Activated T-cell treated with anti-CD3 and anti-CD28 coated beads for 48 hours (primary cell): ENCODE measurements at regions not wholly inside any gene's neighbourhood (a gene's known extent, or its start where the extent isn't known, plus 50 kb on each side); places are given as distances from the start of the nearest gene placed in this dataset.
"Not testable (repeated sequence)": the region's sequence is repeated elsewhere in the genome, so short reads cannot be mapped to it uniquely, and the experiment has no call there.

Experiments used
- DNase-seq: peaks from one replicate; pipeline ENCODE4 v3.0.0-alpha.2; 2020; ENCODE audit warnings: low read depth

DNA sequence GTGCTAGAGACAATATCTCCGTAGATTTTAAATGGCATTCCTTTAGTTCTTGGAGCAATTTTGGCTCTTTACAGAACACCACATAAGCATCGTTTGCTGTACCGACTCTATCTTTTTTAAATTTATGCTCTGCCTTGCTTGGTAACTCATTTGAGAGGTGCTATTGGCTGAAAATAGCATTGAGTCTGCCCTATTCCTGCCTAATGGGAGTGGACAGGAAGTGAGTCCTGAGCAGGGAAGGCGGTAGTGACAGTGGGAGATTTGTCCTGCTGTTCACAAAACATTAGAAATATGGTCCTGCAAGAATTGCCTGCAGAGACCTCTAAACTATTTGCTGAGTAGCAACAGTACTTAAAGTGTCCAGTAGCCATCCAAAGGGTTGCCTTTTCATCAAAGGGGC lies 115.2 kb upstream of the IFNE start:
- no peak for DNase-seq

DNA sequence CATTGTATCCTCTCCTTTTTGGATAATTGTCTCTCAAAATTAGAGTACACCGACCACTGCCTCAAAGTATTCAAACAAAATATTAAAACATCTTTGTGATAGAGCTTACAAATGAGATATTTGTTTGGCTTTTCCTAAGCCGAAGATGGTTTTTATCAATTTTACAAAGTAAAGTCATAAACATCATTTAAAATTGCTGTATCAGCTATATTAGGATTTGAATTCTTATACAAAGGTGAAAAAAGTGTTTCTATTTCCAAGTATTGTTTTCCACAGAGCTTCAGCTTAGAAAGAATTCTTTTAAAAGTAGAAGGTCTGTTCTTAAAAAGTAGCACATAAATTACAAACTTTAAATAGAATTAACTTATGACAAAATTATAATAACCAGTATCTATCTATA lies 116.6 kb upstream of the IFNE start:
- DNase-seq, result no peak

DNA sequence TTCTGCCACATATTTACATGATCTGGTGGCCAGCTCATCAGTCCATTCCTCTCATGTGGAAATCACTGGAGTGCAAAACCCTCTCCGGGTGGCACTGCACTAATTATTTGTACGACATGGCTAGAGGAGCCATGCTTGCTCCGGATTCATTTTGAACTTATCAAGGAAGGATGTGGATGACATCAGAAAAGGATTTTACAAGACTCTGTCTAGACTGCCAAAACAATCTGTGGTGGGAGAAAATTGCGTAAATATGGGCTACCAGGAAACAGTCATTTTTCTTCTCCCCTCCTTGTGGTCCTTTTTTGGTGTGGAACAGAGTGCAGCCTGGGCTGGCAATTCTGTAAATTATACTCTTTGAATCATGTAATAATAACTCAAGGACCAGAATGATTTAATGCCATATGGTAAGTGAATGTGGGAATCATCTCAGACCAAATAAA lies 123.4 kb upstream of the IFNE start:
- DNase-seq, result no peak

DNA sequence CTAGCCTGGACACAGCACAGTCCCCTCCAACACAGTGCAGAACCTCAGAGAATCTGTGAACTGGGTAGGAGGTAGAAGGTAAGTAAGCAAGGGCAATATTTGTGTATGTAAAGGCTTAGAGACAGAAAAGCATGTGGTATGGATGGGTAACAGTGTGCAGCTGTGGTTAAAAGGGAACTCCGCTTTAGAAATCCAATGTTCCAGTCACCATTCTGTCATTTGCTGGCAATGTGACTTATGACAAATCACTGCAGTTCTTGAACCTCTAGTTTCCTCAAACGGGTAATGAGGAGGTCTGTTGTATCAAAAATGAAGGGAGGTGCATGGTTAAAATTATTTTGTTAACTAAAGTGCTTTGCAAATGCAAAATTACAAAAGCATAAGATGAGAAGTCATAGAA lies 125.5 kb upstream of the IFNE start:
- no peak for DNase-seq

DNA sequence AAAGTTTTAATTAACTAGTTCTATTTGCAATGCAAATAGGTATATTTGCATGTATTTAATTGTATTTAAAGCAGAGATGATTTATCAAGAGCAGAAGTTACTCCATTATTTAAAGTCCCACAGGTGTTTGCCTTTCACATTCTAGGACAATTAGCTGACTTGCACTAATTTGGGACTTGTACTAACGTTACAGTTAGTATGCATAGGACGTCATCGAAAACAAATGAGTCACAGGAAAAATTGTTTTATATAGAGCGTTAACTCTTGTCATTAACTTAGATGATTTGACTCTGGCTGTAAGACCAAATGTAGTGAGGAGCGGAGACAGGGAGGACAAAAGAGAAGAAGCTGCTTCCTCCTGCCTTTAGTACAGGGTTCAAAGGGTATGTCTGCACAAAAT lies 126.1 kb upstream of the IFNE start:
- DNase-seq, result no peak

DNA sequence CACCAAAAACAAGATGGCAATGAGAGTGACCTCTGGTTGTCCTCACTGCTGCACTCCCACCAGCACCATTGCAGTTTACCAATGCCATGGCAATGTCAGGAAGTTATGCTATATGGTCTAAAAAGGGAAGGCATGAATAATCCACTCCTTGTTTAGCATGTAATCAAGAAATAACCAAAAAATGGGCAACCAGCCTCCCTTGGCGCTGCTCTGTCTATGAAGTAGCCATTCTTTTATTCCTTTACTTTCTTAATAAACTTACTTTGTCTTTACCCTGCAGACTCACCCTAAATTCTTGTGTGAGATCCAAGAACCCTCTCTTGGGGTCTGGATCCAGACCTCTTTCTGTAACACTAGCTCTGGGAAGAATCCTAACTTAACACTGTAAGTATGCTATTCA lies 127.4 kb upstream of the IFNE start:
- no peak for DNase-seq

DNA sequence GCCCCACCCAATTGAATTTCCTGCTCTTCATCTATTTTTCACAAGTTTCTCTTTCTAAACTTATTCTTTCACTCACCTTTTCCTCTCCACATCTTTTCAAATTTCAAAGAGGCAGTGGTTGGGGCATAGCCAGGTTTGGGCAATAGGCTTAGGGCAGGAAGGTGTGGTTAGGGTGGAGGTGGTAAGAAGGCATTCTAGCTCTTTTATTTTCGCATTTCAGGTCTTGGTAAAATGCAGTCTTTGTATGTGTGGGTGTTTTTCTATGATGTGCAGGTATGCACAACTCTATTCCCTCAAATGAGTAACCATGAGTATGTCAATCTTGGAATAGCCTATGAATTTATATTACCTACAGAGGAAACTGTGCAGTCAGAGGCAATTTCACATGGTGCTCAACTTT lies 129.8 kb upstream of the IFNE start:
- no peak for DNase-seq

DNA sequence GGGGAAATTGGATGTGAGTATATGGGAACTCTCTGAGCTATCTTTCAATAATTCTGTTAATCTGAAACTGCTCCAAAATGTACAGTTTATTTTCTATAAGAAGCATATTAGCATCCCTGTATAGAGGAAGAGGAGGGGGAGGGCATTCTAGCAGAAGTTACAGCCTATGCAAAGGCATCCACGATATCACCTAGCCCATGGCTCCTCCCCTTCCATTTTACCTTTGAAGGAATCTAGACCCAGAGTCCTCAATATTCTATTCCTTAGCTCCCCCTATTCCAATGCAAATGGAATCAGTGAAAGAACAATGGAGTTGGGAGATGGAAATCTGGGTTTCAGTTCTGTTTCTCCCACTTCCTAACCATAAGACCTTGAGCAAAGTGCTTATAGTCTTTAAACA lies 132.9 kb upstream of the IFNE start:
- DNase-seq, result no peak

DNA sequence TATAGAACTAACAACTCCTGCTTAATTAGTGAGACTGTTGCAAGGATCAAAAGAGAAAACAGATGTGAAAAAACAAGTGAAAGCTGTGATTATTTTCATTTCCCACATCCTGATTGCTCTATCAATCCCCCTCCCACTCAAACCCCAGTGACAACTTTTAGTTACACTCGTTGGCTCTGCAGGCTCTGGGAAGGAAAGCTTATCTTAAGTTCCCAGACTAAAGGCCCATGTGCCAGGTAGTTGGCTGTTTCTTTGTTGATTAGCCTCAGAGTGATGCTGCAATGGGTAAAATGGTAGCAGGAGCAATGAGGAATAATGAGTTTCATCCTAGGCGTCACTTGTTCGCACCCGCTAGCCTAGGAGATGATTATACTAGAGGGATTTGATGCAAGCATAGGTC lies 133.3 kb upstream of the IFNE start:
- no peak for DNase-seq

DNA sequence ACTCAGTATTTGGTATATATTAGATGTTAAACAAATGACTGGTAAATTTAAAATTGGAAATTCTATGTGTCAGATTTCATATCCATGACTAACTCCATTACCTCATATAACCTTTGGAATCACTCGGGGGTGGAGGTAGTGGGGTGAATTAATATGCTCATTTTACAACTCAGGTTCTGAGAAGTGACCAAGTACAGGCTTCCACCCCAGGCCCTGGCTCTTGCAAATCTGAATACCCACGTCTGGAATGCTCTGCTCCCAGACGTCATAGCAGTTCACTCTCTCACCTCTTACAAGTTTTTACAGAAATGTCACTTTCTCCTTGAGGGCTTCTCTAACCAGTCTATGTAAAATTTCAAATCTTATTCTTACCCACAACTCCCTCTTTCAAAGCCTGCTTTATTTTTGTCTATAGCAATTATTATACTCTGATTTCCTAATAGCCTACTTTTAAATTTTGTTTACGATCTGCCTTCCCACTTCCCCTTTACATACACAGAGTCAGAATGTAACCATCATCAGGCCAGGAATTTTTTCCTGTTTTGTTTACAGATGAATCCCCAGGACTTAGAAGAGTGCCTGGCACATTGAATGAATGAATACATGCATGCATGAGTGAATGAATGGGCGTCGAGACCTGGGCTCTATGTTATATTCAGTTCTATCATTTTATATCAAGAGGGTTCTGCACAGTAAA lies 134.1 kb upstream of the IFNE start:
- no peak for DNase-seq

DNA sequence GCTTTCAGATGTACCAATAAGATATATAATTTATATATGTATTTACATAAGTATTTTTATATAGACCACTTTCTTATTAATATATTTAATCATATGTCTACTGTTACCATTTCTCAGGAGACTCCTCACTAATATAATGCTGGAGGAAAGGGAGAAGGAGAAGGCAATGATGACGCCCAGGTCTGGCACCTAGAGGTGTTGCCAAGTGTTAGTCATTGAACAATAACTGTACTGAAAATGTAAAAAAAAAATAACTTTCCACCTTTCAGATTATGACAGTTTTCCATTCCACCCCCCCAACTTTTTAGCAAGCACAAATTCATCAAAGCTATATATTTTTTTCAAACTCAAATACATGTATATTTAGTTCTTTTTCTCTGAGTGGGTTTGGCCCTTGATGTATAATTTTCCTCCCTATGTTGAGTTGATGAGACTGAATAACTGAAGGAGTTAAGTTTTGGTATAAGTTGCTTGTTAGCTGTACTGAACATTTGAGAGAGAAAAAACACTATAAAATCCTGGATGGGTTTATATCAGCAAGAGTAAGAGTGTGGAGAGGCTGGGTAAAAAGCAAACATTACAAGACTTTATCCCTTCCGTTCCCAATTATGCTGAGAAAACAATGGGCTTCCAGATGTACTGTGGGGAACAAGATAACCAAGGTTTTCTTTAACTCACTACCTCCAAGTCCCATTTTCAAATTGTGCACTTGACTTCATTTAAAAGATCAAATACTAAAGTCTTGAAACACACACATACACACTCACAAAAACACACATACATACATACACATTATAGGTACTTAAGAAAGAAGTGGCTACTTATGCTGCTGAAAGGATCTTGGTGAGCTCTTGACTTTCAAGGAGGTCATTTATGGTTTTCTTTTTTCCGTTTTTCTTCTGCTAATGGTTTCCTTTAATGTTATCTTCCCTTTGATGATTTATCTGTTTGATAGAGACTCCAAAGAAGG lies 142.8 kb upstream of the IFNE start:
- no peak for DNase-seq

DNA sequence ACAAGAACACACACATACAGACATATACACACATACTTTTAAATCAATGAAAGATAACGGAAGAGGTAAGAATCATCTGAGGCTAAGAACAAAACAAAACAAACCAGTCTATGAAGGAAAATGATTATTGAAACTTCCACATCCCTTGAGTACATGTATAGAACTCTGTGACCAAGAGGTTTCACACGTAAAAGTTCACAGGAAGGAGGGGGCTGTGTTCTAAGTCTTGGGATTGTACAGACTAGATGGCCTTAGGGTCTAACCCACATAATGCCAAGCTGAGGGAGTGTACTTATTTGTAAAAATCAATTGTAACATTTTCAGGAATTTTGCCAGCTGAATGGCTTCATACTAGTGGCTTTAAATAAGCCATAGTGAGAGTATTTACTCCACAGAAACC lies 144.4 kb upstream of the IFNE start:
- no peak for DNase-seq

DNA sequence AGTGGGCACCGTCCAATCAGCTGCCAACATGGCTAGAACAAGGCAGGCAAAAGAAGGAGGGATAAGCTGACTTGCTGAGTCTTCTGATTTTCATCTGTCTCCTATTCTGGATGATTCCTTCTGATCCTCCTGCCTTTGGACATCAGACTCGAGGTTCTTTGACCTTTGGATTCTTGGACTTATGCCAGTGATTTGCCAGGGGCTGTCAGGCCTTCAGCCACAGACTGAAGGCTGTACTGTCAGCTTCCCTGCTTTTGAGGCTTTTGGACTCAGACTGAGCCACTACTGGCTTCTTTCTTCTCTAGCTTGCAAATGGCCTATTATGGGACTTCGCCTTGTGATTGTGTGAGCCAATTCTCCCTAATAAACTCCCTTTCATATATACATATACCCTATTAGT lies 146.8 kb upstream of the IFNE start:
- DNase-seq, result not testable (repeated sequence)

DNA sequence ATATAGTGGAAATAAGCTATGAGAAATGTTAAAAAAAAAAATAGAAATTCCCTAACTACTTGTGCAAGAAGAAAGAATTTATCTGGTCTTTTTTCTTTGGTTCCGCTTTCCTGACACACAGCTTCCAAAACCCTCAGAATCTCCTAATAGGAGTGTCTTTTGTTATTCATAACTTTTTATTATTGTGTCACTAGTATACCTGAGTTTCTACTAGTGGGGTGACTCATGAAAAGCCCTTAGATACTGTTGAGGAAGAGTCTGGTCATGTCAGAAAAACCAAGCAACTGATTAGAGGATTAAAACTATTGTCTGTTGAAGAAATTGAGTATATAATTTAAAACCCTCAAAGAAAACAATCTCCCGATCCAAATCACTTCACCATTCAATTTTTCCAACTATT lies 152.8 kb upstream of the IFNE start:
- no peak for DNase-seq

DNA sequence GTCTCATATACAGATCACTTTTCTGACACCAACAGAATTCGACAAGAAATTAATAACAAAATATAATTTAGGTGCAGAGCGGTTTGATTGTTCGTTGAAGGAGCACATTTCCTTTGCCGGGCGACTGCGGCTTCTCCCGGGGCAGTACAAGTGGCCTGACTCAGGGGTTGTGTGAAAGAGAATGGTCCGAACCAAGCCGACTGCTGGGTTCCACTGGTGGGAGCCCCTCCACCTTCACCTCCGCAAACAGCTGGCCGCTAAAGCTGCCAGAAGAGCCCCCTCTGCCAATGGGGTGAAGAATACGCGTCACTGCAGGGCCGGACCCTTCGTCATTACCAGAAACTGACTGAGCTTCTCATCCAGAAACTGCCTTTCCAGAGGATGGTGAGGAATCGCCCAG lies 156.0 kb upstream of the IFNE start:
- no peak for DNase-seq

DNA sequence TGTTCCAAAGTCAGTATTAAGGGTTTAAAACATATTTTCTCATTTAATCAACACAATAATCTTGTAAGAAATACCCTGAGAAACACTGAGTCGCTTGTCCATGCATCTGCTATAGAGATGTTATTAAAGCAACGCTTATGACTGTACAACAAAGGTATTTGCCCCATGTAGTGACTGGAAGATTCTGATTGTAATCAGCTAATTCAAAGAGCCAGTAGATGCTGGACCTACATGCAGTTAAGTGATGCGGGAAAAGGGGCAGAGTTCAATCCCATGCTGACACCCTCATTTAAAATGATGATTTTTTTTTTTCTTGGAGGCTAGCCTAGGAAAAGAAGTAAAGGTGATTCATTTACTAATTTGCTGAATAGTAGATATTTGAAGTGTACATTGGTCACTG lies 149.3 kb upstream of the MTAP start:
- no peak for DNase-seq

DNA sequence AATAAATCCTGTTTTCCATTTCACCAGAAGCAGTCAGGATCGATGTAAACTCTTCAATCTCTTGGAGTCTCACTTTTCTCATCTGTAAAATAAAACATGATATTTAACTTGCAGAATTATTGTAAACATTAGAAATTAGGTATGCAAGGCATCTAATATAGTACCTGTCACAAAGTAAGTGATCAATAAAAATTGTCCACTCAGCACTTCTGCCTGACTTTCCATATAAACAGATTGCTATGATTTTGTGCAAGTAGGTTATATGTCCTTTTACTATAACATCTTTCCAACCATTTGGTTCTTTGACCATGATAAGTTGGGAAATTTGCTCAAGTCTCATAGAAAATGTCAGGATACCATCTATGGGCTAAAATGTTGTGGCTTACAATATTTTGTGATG lies 148.8 kb upstream of the MTAP start:
- no peak for DNase-seq

DNA sequence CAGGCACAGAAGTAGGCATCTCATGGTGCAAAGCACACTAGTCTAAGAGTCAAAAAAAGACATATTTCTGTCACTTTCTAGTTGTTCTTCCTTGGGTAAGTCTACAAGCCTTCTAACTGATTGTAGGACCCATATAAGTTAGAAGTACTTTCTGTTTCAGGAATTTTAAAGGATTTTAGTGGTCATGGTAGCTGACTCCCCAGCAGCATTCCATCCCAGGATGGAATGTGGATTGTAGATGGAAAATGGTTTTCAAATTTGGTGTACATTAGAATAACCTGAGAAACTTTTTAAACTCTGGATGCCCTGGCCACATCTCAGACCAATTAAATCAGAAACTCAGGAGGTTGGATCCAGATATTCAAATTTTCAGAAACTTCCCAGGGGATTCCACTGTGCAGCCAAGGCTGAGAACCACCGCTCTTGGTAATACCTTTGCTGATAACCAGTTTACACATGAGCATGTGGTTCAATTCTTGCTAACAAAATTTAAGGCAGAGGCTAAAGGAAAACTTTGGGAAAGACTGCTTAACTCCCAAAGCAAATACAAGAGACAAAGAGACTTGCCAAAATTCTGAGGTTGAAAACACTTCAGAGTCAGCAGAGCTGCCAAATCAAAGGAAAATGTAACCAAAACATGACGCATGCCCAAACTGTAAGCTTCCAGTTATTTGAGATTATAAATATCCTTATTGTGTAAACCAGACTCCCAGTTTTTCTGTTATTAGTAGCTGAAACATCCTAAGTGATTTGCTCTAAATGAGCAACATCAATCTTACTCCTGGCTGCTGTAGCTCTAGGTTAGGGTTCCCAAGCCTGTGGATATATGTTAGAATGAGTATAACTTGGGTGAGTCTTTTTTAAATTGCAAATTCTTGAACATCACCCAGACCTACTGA lies 145.4 kb upstream of the MTAP start:
- DNase-seq, result no peak

DNA sequence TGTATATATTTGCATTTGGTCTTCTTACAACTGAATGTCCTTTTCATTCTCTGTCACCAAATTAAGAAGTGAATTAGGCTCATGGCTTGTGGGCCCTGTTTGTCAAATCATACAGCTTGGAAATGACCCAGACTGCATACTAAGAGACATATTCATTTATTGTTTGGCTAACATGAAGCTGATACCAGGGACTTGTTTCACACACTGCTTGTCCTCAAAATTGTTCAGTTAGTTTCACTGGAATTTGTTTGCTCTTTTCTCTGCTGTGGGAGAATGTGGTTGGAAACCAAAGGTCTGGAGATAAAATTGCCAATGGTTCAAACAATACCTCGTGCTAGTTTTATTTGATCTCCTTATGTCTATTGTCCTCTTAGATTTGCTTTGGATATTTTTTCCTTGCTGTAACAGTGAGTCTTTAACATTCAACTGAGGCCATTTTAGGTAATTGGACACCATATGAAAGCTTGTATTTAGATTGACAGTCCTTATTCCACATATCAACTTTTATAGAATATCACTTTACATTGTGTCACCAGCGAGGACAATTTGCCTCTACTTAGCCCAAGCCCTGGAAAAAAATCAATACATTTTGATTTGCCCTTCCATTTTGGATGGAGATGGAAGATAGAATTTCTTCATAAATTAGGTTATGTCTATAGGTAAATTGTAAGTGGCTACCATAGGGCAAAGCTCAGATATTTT lies 144.3 kb upstream of the MTAP start:
- DNase-seq, result no peak

DNA sequence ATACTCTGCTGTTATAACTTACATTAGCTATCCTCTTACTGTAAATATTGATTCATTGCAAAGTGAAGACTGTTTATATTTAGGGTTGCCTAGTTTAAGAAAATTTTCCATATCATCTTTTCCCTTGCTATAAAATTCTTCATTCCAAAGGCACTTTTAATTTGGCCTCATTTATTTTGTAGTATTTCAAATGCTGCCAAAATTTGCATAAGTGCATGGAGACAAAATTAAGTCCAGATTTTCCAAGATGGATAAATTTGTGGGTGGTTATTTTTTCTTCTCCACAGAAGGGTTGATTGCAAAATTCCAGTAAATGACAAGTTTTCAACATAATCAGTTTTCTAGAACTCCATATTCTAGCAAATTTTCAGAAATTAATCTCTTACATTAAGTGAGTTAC lies 141.5 kb upstream of the MTAP start:
- no peak for DNase-seq

DNA sequence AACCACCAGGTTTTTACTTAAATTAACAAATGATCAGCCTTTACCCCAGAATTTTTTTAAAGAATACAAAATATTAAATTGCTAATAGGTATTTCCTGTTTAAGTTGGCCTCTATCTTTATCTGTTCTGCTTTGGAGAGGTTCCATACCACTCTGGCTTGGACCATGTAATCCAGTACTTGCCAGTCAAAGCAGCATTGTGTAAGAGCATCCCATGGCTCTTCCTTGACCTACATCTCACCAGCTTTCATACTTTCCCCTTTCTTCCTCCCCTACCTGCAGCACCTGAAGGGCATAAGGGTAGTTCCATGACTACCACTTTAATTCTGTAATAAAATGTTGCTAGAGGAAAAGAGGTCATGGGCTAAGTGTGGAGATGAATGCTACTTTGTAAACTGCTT lies 140.8 kb upstream of the MTAP start:
- no peak for DNase-seq

DNA sequence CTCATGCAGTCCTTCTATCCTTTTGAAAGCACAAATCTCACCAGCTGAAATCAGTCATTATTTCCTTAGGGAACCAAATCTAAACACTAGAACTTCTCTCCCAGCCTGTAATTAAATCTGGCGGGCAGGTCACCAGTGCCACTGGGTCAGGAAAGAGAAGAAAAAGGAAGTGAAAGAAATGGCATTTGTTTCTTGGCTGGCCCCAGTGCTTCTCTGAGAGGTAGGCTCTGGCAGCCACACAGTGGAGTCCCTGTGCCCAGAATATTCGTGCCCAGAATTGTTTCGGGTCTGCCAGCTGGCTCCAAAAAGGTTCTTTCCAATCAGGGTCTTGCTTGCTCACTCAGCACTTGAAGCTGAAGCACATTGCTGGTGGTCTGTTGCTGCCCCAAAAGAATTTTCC lies 133.9 kb upstream of the MTAP start:
- DNase-seq, result no peak
